ENCODE measurements at regions not wholly inside any gene's neighbourhood (a gene's known extent, or its start where the extent isn't known, plus 50 kb on each side); places are given as distances from the start of the nearest gene placed in this dataset.
"Not testable (repeated sequence)": the region's sequence is repeated elsewhere in the genome, so short reads cannot be mapped to it uniquely, and the experiment has no call there.

GRCh38 chr1:165109013-165109412 is 247.5 kb downstream of the LMX1A start:
- no peaks in the 10 kb centered on the region for H3K27me3 ChIP-seq (ENCODE audit: control insufficient read depth, insufficient read depth, low read length)
- H3K4me3 ChIP-seq (ENCODE audit: low read depth, low read length) = no peak overlapping the region
- no peaks in the 10 kb centered on the region for H3K36me3 ChIP-seq (ENCODE audit: control insufficient read depth, insufficient read depth, low read length)
- no peak for TF ChIP-seq CTCF (IDR thresholded peaks at IDR 0.05; ENCODE audit: insufficient read depth, low read depth, low read length)
- CTCF ChIA-PET = no interaction called here
- DNase-seq (ENCODE audit: low read depth) = no peak
- POLR2A ChIA-PET = no interaction called here

GRCh38 chr1:165092542-165093162 is 263.9 kb downstream of the LMX1A start:
- CTCF ChIA-PET; DNase-seq (ENCODE audit: low read depth); H3K27me3 ChIP-seq (ENCODE audit: control insufficient read depth, insufficient read depth, low read length); POLR2A ChIA-PET; H3K4me3 ChIP-seq (ENCODE audit: low read depth, low read length); H3K36me3 ChIP-seq (ENCODE audit: control insufficient read depth, insufficient read depth, low read length): not testable (repeated sequence)

- DNase-seq (ENCODE audit: low read depth) = no peak
Measured at GRCh38 chr1:165080253-165080896, 276.1 kb downstream of the LMX1A start.

GRCh38 chr1:165078391-165078790 is 278.1 kb downstream of the LMX1A start:
- TF ChIP-seq CTCF (IDR thresholded peaks at IDR 0.05; ENCODE audit: insufficient read depth, low read depth, low read length) = no peak
- no peaks in the 10 kb centered on the region for H3K36me3 ChIP-seq (ENCODE audit: control insufficient read depth, insufficient read depth, low read length)
- no peaks in the 10 kb centered on the region for H3K27me3 ChIP-seq (ENCODE audit: control insufficient read depth, insufficient read depth, low read length)
- no peak overlapping the region for H3K4me3 ChIP-seq (ENCODE audit: low read depth, low read length)
- ChIA-PET CTCF (no interaction called here), POLR2A (no interaction called here)
- DNase-seq (ENCODE audit: low read depth) = no peak

More at GRCh38 chr1:165080253-165080896, 276.1 kb downstream of the LMX1A start:
- H3K4me3 ChIP-seq (ENCODE audit: low read depth, low read length) = no peak overlapping the region
- TF ChIP-seq CTCF (IDR thresholded peaks at IDR 0.05; ENCODE audit: insufficient read depth, low read depth, low read length) = no peak
- ChIA-PET POLR2A (interaction anchor here (0.7 kb wide), 1 partner anchor 815 kb away, joined by 4 read pairs; no protein-coding TSS in a partner anchor), CTCF (interaction anchor here (1.1 kb wide), 1 partner anchor 1670 kb away, joined by 3 read pairs; no protein-coding TSS in a partner anchor)
- H3K36me3 ChIP-seq (ENCODE audit: control insufficient read depth, insufficient read depth, low read length) = no peaks in the 10 kb centered on the region
- H3K27me3 ChIP-seq (ENCODE audit: control insufficient read depth, insufficient read depth, low read length) = no peaks in the 10 kb centered on the region

GRCh38 chr1:165075725-165076370 is 280.7 kb downstream of the LMX1A start:
- no peaks in the 10 kb centered on the region for H3K27me3 ChIP-seq (ENCODE audit: control insufficient read depth, insufficient read depth, low read length)
- ChIA-PET CTCF (interaction anchor here (0.6 to 1.4 kb wide), 12 partner anchors 8 to 1553 kb away, joined by 3 to 7 read pairs (median 3); no protein-coding TSS in a partner anchor), POLR2A (no interaction called here)
- no peaks in the 10 kb centered on the region for H3K36me3 ChIP-seq (ENCODE audit: control insufficient read depth, insufficient read depth, low read length)
- peak; percentile 77 for TF ChIP-seq CTCF (IDR thresholded peaks at IDR 0.05; ENCODE audit: insufficient read depth, low read depth, low read length)
- no peak overlapping the region for H3K4me3 ChIP-seq (ENCODE audit: low read depth, low read length)
- DNase-seq (ENCODE audit: low read depth) = no peak

Data from BJ (cell line).